WTC11 (cell line): ENCODE measurements at regions not wholly inside any gene's neighbourhood (a gene's known extent, or its start where the extent isn't known, plus 50 kb on each side); places are given as distances from the start of the nearest gene placed in this dataset.

Experiments
- ATAC-seq: fragments of 200-7000 bp; cut with Tn5 transposase; 2 replicates; pipeline ENCODE4 v1.10.0; 2021; ENCODE audit warnings: mild to moderate bottlenecking, moderate library complexity
- CTCF ChIA-PET: fragments of 300-600 bp; sonication (Branson Sonifier 250); formaldehyde crosslinking; loops from one replicate; lab custom pipeline; 2021; ENCODE audit warnings: antibody characterized with exemption; lab: Charles Lee
- POLR2A ChIA-PET: fragments of 350-600 bp; sonication (Branson Sonifier 250); formaldehyde crosslinking; loops from one replicate; lab custom pipeline; 2021; ENCODE audit warnings: antibody characterized with exemption; lab: Charles Lee
- DNase-seq: peaks from one replicate; pipeline ENCODE4 v3.0.0; 2021; ENCODE audit warnings: low spot score
- H3K27ac Mint-ChIP-seq: 2 replicates; pipeline ENCODE4 v1.8.0; 2021; ENCODE audit warnings: mixed read lengths
- H3K27me3 Mint-ChIP-seq: 2 replicates; pipeline ENCODE4 v1.8.0; 2021; ENCODE audit warnings: low read depth, mild to moderate bottlenecking, moderate library complexity, mixed read lengths
- H3K36me3 Mint-ChIP-seq: 2 replicates; pipeline ENCODE4 v1.8.0; 2021; ENCODE audit warnings: mixed read lengths
- H3K4me1 Mint-ChIP-seq: 2 replicates; pipeline ENCODE4 v1.8.0; 2022; ENCODE audit warnings: mixed read lengths
- H3K4me3 Mint-ChIP-seq: 2 replicates; pipeline ENCODE4 v1.8.0; 2021; ENCODE audit warnings: mild to moderate bottlenecking, moderate library complexity, mixed read lengths
- H3K9me3 Mint-ChIP-seq: 2 replicates; pipeline ENCODE4 v1.8.0; 2021; ENCODE audit warnings: mixed read lengths
- AR ChIP-seq: fragments of 250-450 bp; sonication (Bioruptor Pico); IDR thresholded peaks from 2 replicates; pipeline ENCODE4 v1.9.0; 2021; ENCODE audit warnings: mild to moderate bottlenecking
- ATF3 ChIP-seq: sonication (generic); formaldehyde crosslinking; conservative IDR thresholded peaks from 2 replicates; pipeline ENCODE4 v1.8.1; 2022; ENCODE audit warnings: mild to moderate bottlenecking, missing genetic modification reagents
- CBFB ChIP-seq: sonication (generic); formaldehyde crosslinking; IDR thresholded peaks from 2 replicates; pipeline ENCODE4 v1.8.1; 2022; ENCODE audit warnings: mild to moderate bottlenecking, low read depth, missing genetic modification reagents
- ETV6 ChIP-seq: sonication (generic); formaldehyde crosslinking; IDR thresholded peaks from 2 replicates; pipeline ENCODE4 v1.8.1; 2022; ENCODE audit warnings: mild to moderate bottlenecking, missing genetic modification reagents
- GTF2I ChIP-seq: fragments of 250-450 bp; sonication (Bioruptor Pico); conservative IDR thresholded peaks from 2 replicates; pipeline ENCODE4 v1.4.0; 2021; ENCODE audit warnings: mild to moderate bottlenecking
- HMGXB4 ChIP-seq: sonication (generic); formaldehyde crosslinking; IDR thresholded peaks from 2 replicates; pipeline ENCODE4 v1.8.1; 2023; ENCODE audit warnings: mild to moderate bottlenecking, moderate library complexity, missing genetic modification reagents
- JAZF1 ChIP-seq: fragments of 250-450 bp; sonication (Bioruptor Pico); IDR thresholded peaks from 2 replicates; pipeline ENCODE4 v1.9.0; 2021; ENCODE audit warnings: moderate library complexity, mild to moderate bottlenecking, inconsistent platforms
- JUN ChIP-seq: sonication (generic); formaldehyde crosslinking; IDR thresholded peaks from 2 replicates; pipeline ENCODE4 v1.8.0; 2023; ENCODE audit warnings: mild to moderate bottlenecking, missing genetic modification reagents
- MLX ChIP-seq: sonication (generic); formaldehyde crosslinking; IDR thresholded peaks from 2 replicates; pipeline ENCODE4 v1.8.1; 2023; ENCODE audit warnings: mild to moderate bottlenecking, missing genetic modification reagents, moderate library complexity
- MXD4 ChIP-seq: fragments of 250-450 bp; sonication (Bioruptor Pico); IDR thresholded peaks from 2 replicates; pipeline ENCODE4 v1.8.0; 2021; ENCODE audit warnings: mild to moderate bottlenecking, moderate library complexity, borderline replicate concordance
- OVOL2 ChIP-seq: fragments of 250-450 bp; sonication (Bioruptor Pico); IDR thresholded peaks from 2 replicates; pipeline ENCODE4 v1.9.0; 2021; ENCODE audit warnings: mild to moderate bottlenecking, borderline replicate concordance
- SP1 ChIP-seq: sonication (generic); formaldehyde crosslinking; conservative IDR thresholded peaks from 2 replicates; pipeline ENCODE4 v1.8.1; 2022; ENCODE audit warnings: missing genetic modification reagents
- TEAD4 ChIP-seq: sonication (generic); formaldehyde crosslinking; IDR thresholded peaks from 2 replicates; pipeline ENCODE4 v1.8.0; 2022; ENCODE audit warnings: mild to moderate bottlenecking, missing genetic modification reagents
- ZBTB21 ChIP-seq: sonication (generic); formaldehyde crosslinking; IDR thresholded peaks from 2 replicates; pipeline ENCODE4 v1.8.1; 2023; ENCODE audit warnings: mild to moderate bottlenecking, missing genetic modification reagents, borderline replicate concordance
- ZBTB43 ChIP-seq: sonication (generic); formaldehyde crosslinking; IDR thresholded peaks from 2 replicates; pipeline ENCODE4 v1.8.1; 2023; ENCODE audit warnings: mild to moderate bottlenecking, missing genetic modification reagents
- ZNF219 ChIP-seq: sonication (generic); formaldehyde crosslinking; IDR thresholded peaks from 2 replicates; pipeline ENCODE4 v1.8.0; 2023; ENCODE audit warnings: missing genetic modification reagents, mild to moderate bottlenecking, borderline replicate concordance
- ZNF281 ChIP-seq: sonication (generic); formaldehyde crosslinking; IDR thresholded peaks from 2 replicates; pipeline ENCODE4 v1.8.0; 2023; ENCODE audit warnings: mild to moderate bottlenecking, missing genetic modification reagents
- ZNF317 ChIP-seq: sonication (generic); formaldehyde crosslinking; IDR thresholded peaks from 2 replicates; pipeline ENCODE4 v1.8.1; 2023; ENCODE audit warnings: low read depth, mild to moderate bottlenecking, moderate library complexity, missing genetic modification reagents, borderline replicate concordance
- ZNF396 ChIP-seq: fragments of 250-450 bp; sonication (Bioruptor Pico); IDR thresholded peaks from 2 replicates; pipeline ENCODE4 v1.8.0; 2021; ENCODE audit warnings: mild to moderate bottlenecking, moderate library complexity, borderline replicate concordance
- ZNF416 ChIP-seq: fragments of 250-450 bp; sonication (Bioruptor Pico); IDR thresholded peaks from 2 replicates; pipeline ENCODE4 v1.9.0; 2021; ENCODE audit warnings: mild to moderate bottlenecking, inconsistent platforms
- ZNF425 ChIP-seq: fragments of 250-450 bp; sonication (Bioruptor Pico); conservative IDR thresholded peaks from 2 replicates; pipeline ENCODE4 v1.9.0; 2021; ENCODE audit warnings: mild to moderate bottlenecking
- ZNF671 ChIP-seq: fragments of 250-450 bp; sonication (Bioruptor Pico); IDR thresholded peaks from 2 replicates; pipeline ENCODE4 v1.8.0; 2021; ENCODE audit warnings: mild to moderate bottlenecking

GRCh38 chr3:40637906-40638305 lies 113.1 kb downstream of the ZNF621 start (continued):
- TF ChIP-seq ZNF281 (CRISPR knock-in tag) (no peak), ETV6 (CRISPR knock-in tag) (no peak), ZNF425 (CRISPR knock-in tag) (no peak), ATF3 (no peak), GTF2I (CRISPR knock-in tag) (no peak), ZBTB21 (CRISPR knock-in tag) (no peak)

GRCh38 chr3:40639006-40639405 lies 114.2 kb downstream of the ZNF621 start:
- DNase-seq (no peak), ATAC-seq (no peak)
- Mint-ChIP-seq H3K4me1 (no peaks in the 10 kb centered on the region), H3K27ac (no peak overlapping the region), H3K4me3 (no peak overlapping the region), H3K36me3 (no peaks in the 10 kb centered on the region), H3K9me3 (peaks cover 23% of the 10 kb centered on the region), H3K27me3 (no peaks in the 10 kb centered on the region; the same call in 1 of the 2 replicates)
- CTCF ChIA-PET, result no interaction called here
- no peak for TF ChIP-seq MLX (CRISPR knock-in tag)
- no peak for TF ChIP-seq JAZF1 (CRISPR knock-in tag)
- TF ChIP-seq SP1 (CRISPR knock-in tag), result no peak
- TF ChIP-seq MXD4 (CRISPR knock-in tag), result no peak
- no peak for TF ChIP-seq AR (CRISPR knock-in tag)
- no peak for TF ChIP-seq ETV6 (CRISPR knock-in tag)
- no peak for TF ChIP-seq ZNF671 (CRISPR knock-in tag)
- TF ChIP-seq ZNF317 (CRISPR knock-in tag), result no peak
- no peak for TF ChIP-seq ZNF416 (CRISPR knock-in tag)
- TF ChIP-seq ZNF396 (CRISPR knock-in tag), result no peak
- no peak for TF ChIP-seq TEAD4 (CRISPR knock-in tag)
- TF ChIP-seq ZNF219 (CRISPR knock-in tag), result no peak
- no peak for TF ChIP-seq ZBTB43 (CRISPR knock-in tag)
- no peak for TF ChIP-seq JUN
- no peak for TF ChIP-seq CBFB (CRISPR knock-in tag)
- no peak for TF ChIP-seq OVOL2 (CRISPR knock-in tag)
- no peak for TF ChIP-seq HMGXB4 (CRISPR knock-in tag)
- no peak for TF ChIP-seq ZBTB21 (CRISPR knock-in tag)
- POLR2A ChIA-PET, result no interaction called here
